ENCODE measurements at regions not wholly inside any gene's neighbourhood (a gene's known extent, or its start where the extent isn't known, plus 50 kb on each side); places are given as distances from the start of the nearest gene placed in this dataset.
"Not testable (repeated sequence)": the region's sequence is repeated elsewhere in the genome, so short reads cannot be mapped to it uniquely, and the experiment has no call there.

GRCh38 chr14:83294941-83295340, 1761.3 kb upstream of the SEL1L start:
- no peak for DNase-seq (ENCODE audit: low read depth)
- no peak overlapping the region for H3K4me3 ChIP-seq (ENCODE audit: low read depth, low read length)
- TF ChIP-seq, protein P1, sequence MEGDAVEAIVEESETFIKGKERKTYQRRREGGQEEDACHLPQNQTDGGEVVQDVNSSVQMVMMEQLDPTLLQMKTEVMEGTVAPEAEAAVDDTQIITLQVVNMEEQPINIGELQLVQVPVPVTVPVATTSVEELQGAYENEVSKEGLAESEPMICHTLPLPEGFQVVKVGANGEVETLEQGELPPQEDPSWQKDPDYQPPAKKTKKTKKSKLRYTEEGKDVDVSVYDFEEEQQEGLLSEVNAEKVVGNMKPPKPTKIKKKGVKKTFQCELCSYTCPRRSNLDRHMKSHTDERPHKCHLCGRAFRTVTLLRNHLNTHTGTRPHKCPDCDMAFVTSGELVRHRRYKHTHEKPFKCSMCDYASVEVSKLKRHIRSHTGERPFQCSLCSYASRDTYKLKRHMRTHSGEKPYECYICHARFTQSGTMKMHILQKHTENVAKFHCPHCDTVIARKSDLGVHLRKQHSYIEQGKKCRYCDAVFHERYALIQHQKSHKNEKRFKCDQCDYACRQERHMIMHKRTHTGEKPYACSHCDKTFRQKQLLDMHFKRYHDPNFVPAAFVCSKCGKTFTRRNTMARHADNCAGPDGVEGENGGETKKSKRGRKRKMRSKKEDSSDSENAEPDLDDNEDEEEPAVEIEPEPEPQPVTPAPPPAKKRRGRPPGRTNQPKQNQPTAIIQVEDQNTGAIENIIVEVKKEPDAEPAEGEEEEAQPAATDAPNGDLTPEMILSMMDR (IDR thresholded peaks at IDR 0.05; ENCODE audit: control insufficient read depth, extremely low read depth, insufficient read depth) = no peak

DNA sequence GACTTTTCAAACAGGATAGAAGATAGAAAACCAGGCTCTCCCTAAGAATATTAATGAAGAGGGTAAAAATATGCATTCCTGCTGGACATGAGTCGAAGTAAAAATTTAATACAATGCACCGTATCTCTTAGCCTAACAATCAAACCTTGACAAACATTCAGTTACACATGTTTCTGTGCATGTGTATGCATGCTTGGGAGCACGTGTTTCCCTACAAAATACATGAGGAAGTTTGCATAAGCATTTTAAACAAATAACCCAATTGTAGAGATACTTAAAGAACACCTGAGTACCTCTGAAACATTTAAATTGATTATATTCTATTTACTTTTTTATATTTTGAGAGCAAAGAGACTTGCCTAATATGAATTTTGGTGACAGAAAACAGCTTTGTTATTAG, 1763.7 kb upstream of the SEL1L start:
- H3K4me3 ChIP-seq (ENCODE audit: low read depth, low read length) = no peak overlapping the region
- DNase-seq (ENCODE audit: low read depth) = peak; percentile 14
- TF ChIP-seq, protein P1 (IDR thresholded peaks at IDR 0.05; ENCODE audit: control insufficient read depth, extremely low read depth, insufficient read depth) = no peak

DNA sequence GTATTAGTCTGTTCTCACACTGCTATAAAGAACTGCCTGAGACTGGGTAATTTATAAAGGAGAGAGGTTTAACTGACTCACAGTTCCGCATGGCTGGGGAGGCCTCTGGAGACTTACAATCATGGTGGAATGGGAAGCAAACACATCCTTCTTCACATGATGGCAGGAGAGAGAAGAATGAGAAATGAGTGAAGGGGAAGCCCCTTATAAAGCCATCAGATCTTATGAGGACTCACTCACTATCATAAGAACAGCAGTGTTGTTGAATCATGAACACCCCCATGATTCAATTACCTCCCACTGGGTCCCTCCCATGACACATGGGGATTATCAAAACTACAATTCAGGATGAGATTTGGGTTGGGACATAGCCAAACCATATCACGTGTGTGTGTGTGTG, 1764.4 kb upstream of the SEL1L start:
- H3K4me3 ChIP-seq (ENCODE audit: low read depth, low read length); DNase-seq (ENCODE audit: low read depth): not testable (repeated sequence)

- no peak overlapping the region for H3K4me3 ChIP-seq (ENCODE audit: low read depth, low read length)
- DNase-seq (ENCODE audit: low read depth) = peak; percentile 23
These were observed 1766.9 kb upstream of the SEL1L start for GRCh38 chr14:83300476-83301064.

GRCh38 chr14:83301791-83302190, 1768.1 kb upstream of the SEL1L start:
- no peak overlapping the region for H3K4me3 ChIP-seq (ENCODE audit: low read depth, low read length)
- DNase-seq (ENCODE audit: low read depth) = no peak
- TF ChIP-seq, protein P1 (IDR thresholded peaks at IDR 0.05; ENCODE audit: control insufficient read depth, extremely low read depth, insufficient read depth) = no peak

More at GRCh38 chr14:83300476-83301064, 1766.9 kb upstream of the SEL1L start:
- TF ChIP-seq, protein P1 (IDR thresholded peaks at IDR 0.05; ENCODE audit: control insufficient read depth, extremely low read depth, insufficient read depth) = peak; percentile 91

- no peak for DNase-seq (ENCODE audit: low read depth)
- TF ChIP-seq, protein P1 (IDR thresholded peaks at IDR 0.05; ENCODE audit: control insufficient read depth, extremely low read depth, insufficient read depth) = no peak
These were observed 1775.6 kb upstream of the SEL1L start for GRCh38 chr14:83309211-83309610.

DNA sequence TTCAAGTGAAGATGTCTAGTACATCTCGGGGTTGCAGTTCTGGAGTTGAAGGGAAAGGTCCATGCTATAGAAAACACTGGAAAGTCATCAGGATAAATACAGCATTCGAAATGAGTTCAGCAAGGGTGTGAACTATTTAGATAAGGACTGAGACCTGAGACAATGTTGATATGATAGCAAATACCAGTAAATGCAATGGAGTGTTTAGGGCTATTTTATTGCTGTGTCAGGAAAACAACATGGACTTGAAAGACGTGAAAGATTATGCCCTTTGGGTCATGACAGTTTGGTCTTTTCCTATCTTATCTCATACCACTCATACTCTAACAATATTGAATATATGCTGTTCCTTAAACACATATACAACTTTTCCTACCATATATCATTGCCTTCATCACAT, 1776.2 kb upstream of the SEL1L start:
- H3K4me3 ChIP-seq (ENCODE audit: low read depth, low read length) = no peak overlapping the region
- no peak for DNase-seq (ENCODE audit: low read depth)
- TF ChIP-seq, protein P1 (IDR thresholded peaks at IDR 0.05; ENCODE audit: control insufficient read depth, extremely low read depth, insufficient read depth) = no peak

More at GRCh38 chr14:83309211-83309610, 1775.6 kb upstream of the SEL1L start:
- no peak overlapping the region for H3K4me3 ChIP-seq (ENCODE audit: low read depth, low read length)

Measured in LNCaP clone FGC (cell line).